Spleen (tissue), 7 donors: ENCODE measurements at regions not wholly inside any gene's neighbourhood (a gene's known extent, or its start where the extent isn't known, plus 50 kb on each side); places are given as distances from the start of the nearest gene placed in this dataset.

ENCODE experiments used
- POLR2AphosphoS5 ChIP-seq, 3 donors: sonication (generic); formaldehyde crosslinking; IDR thresholded peaks; one replicate each; pipeline ENCODE4 v1.5.1; 2017; ENCODE audit warnings: antibody characterized with exemption in 3 of 3
- TF ChIP-seq, protein P1 (sequence below), 11 experiments: fragments of 200-600 bp in 7 of 11; fragments of 450-650 bp in 4 of 11; sonication (generic) in 4 of 11; IDR thresholded peaks in 8 of 11; conservative IDR thresholded peaks in 3 of 11; 1 replicate in 7 of 11; 2 replicates in 4 of 11; pipeline versions ENCODE4 v1.4.0 to v1.8.0; 2016 to 2021; ENCODE audit warnings: antibody characterized with exemption in 11 of 11, inconsistent platforms in 4 of 11, mild to moderate bottlenecking in 1 of 11
- donor health status: DM: no; HTN: no; CAD: no; lungs with moderate emphysema.
- donor health status: DM: no; HTN: no; CAD: no.
- donor health status: DM: no; HTN: no; CAD: no.

DNA sequence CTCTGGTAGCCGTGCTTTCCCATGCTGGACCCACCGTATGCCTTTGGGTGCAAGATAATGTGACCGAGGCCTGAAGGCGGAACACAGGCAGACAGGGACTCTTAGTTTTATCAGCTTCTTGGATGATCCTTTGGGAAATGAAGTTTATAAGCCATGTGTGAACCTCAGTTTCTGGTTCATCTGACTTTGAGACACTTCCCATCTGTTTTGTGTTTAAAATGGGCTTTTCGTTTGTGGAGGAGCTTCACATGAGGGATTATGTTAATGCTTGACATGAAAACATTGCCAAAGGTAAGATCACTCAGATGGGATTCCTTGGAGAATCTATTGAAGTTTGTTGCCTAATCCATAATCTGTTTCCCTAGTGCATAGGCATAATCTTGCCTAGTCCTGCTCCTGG lies 249.8 kb upstream of the LYZL1 start:
- TF ChIP-seq, protein P1, sequence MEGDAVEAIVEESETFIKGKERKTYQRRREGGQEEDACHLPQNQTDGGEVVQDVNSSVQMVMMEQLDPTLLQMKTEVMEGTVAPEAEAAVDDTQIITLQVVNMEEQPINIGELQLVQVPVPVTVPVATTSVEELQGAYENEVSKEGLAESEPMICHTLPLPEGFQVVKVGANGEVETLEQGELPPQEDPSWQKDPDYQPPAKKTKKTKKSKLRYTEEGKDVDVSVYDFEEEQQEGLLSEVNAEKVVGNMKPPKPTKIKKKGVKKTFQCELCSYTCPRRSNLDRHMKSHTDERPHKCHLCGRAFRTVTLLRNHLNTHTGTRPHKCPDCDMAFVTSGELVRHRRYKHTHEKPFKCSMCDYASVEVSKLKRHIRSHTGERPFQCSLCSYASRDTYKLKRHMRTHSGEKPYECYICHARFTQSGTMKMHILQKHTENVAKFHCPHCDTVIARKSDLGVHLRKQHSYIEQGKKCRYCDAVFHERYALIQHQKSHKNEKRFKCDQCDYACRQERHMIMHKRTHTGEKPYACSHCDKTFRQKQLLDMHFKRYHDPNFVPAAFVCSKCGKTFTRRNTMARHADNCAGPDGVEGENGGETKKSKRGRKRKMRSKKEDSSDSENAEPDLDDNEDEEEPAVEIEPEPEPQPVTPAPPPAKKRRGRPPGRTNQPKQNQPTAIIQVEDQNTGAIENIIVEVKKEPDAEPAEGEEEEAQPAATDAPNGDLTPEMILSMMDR (IDR thresholded peaks at IDR 0.05 in 8 of 11, conservative IDR thresholded peaks at IDR 0.05 in 3 of 11), result no peak
- TF ChIP-seq POLR2AphosphoS5 (IDR thresholded peaks at IDR 0.05), result no peak
